Iris pigment epithelial cell (primary cell): ENCODE measurements at regions not wholly inside any gene's neighbourhood (a gene's known extent, or its start where the extent isn't known, plus 50 kb on each side); places are given as distances from the start of the nearest gene placed in this dataset.

Experiments used
- DNase-seq: peaks from one replicate; pipeline ENCODE4 v3.0.0-alpha.2; 2011; ENCODE audit warnings: low read depth

- no peak for DNase-seq
Observed at GRCh38 chr2:104702031-104702850, 151.7 kb upstream of the POU3F3 start.

DNA sequence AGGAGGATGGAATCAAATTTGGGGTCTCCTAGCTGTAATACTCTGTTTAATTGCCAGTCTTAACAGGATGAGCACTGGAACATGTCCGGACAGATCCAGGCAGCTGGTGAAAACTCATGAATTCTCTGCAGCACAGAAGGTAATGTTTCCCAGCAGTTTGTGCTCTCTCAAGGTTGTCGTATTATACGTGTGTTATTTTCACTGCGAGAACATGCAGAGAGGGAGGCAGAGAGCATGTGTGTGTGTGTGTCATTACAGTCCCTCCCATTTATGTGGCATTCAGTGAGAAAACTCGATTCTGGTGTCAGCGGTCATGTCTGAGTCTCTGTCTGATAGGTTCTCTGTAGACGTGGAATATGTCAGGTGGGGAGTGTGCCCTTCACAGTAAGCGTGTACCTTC, 150.2 kb upstream of the POU3F3 start:
- DNase-seq, result no peak

- no peak for DNase-seq
Observed at GRCh38 chr2:104704496-104705245, 149.2 kb upstream of the POU3F3 start.

- no peak for DNase-seq
Observed at GRCh38 chr2:104707056-104707455, 146.9 kb upstream of the POU3F3 start.

DNA sequence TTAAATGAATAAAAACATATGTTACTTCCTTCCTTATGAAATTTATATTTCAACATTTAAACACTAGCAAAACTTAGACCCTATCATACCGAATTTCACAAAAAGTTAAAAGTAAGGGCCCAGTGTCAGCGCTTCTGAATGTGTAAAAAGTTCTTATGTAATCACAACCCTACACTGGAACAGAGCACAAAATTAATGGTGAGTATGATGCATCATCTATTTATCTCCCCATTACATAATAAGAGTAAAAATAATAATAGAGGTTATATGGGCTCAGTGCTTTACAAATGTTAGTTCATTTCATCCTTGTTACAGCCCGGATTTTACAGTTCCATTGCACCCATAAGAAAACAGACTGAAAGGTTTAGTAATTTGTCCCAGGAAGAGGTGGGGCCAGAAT, 144.9 kb upstream of the POU3F3 start:
- DNase-seq, result no peak

DNA sequence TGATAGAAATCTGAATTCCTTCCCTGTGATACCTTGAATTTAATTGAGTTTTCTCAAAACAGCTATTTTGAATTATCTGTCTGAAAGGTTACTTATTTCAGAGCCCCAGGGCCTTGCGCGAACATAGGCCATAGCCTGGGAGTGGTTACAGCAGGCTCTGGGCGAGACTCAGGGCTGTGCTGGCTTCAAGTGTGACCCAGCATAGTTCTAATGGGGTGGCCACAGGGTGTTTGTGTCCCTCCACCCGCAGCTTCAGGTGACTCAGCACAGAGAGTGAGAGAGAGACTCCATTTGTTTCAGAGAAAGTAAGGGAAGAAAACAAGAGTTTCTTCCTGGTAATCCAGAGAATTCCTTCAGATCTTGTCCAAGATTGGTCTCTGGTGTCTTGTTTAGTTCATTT, 137.9 kb upstream of the POU3F3 start:
- no peak for DNase-seq

DNA sequence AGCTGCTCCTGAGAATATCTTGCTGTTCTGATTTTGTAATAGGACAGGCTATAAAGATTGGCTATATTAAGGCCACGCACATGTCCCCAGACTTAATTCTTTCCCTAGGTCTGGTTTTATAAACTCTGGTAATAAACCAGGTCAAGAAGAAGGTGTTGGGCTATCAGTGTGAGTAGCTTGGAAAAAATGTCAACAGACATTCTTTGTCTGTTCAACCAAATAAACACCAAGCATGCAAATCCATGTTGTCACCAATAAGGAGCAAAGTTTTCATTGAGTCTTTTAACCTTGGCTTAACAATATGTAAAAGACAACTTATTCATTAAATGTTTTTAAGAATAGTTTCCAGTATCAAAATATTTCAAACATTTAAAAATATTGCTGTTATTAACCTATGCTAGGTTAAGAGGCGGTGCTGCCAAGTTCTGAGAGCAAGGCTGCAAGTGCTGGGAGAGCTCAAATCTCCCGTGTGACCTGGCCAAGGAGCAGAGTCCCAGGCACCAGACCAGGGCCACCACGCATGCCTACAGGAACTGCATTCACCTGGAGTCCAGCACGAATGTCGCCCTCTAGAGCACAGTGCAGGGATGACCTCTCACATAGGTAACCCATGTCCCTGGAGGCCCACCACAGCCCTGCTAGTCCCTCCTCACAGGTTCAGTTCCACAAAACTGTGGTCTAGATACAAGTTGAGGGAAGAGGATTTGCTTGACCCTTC, 120.5 kb upstream of the POU3F3 start:
- DNase-seq, result no peak

DNA sequence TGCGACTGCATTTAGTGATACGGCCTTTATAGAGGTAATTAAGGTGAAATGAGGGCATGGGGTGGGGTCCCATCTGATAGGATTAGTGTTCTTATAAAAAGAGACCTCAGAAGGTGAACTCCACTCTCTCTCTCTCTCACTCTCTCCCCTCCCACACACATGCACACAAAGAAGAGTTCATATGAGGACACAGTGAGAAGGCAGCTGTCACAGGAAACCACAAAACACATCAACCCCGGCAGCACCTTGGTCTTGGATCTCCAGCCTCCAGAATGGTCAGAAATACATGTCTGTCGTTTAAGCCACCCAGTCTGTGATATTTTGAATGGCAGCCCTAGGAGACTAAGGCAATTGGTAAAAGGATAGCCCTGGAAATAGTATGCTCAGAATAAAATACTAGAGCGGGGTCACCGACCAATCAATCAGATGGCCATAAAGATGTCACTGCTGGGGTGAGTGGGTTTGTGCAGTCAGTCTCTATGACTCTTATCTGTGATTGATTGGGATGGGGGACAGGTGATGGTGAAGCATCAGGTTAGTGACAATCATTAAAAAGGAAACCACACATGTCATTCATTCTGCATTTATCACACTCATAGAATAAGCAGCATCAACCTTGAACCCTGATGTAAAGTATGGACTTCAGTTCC, 118.9 kb upstream of the POU3F3 start:
- DNase-seq, result peak; percentile 10

DNA sequence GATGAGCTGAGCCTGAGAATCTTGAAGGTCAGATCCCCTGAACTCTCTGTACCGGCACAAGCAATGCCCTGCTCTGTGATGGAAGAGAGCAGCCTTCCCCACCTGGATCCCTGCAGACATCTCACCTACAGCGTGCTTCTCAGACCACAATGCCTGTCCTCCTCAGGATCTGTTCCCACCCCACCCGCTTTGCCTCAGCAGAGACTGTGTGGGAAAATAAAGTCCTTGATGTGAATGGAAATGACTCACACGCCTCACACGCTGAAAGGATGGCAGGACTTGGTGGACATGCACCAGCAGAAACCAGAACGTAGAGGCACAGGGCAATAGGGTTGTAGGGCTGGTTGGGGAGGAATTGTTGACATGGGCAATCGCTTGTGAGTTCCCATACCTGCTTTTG, 117.9 kb upstream of the POU3F3 start:
- no peak for DNase-seq

- no peak for DNase-seq
Observed at GRCh38 chr2:104741860-104742259, 112.1 kb upstream of the POU3F3 start.

- DNase-seq, result no peak
Observed at GRCh38 chr2:104744537-104744936, 109.4 kb upstream of the POU3F3 start.

- DNase-seq, result no peak
Observed at GRCh38 chr2:104745846-104746245, 108.1 kb upstream of the POU3F3 start.

DNA sequence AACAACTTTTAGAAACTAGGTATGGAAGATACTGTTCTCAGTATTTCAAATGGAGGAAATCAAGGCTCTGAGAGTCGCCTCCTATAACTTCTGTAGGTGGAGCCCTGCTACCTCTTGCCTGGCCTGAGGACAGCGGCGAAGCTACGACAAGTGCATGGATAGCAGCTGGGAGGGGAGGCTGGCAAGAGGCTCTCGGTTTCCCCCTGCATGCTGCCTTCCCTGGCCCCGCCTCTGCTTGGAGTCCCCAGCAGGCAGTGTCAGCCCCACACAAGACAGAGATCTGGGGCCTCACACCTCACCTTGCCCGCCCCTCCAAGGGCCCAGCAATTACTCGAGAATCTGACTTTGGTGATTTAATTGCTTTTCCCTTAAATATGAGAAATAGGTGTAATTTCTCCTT, 107.6 kb upstream of the POU3F3 start:
- no peak for DNase-seq

- no peak for DNase-seq
Observed at GRCh38 chr2:104746858-104747257, 107.1 kb upstream of the POU3F3 start.

DNA sequence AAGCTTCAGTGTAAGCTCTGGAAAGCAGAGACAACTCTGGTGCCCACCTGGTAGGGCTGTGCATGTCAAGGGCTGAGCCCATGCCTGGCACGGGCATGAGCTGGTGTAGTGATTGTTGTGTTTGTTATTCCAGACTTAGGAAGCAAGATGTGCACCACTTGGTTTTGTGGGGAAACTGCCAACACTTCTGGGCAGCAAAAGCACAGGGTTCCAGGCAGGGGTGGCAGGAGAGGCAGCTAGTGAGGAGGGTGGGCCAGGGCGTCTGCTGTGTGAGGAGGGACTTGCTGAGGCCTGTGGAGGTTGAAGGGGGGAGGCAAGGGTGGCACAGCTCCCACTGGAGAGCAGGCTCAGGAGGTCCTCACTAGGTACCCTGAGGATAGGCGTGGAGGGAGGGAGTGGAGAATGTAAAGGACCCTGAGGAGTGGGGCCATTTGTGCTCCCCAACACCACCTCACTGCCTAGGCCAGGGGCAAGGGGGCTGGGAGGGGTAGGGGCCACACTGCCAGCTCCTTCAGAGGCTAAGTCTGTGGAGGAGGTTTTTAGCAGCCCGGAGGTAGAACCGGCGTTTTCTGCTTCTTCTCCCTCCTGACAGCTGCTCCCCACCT, 104.0 kb upstream of the POU3F3 start:
- DNase-seq, result no peak

DNA sequence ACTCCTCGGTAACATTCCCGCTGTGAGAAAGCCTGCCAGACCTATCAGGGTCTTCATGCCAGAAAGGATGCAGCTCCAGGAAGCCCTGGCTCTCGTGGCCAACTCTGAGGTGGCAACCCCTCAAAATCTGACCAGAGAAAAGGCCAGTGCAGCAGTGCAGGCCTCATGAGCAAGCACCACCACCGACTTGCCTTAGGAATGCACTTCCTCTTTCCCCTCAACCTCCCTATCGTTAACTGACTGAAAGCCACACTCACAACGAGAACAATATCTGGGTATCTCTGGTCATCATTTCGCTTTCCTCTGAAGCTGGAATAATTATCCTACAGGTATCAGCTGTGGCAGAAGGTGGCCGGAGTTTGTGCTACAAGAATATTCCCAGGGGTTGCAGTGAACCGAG, 101.4 kb upstream of the POU3F3 start:
- no peak for DNase-seq

GRCh38 chr2:104755026-104755878, 98.7 kb upstream of the POU3F3 start:
- no peak for DNase-seq

- DNase-seq, result no peak
Observed at GRCh38 chr2:104756118-104756517, 97.8 kb upstream of the POU3F3 start.

- DNase-seq, result no peak
Observed at GRCh38 chr2:104757056-104757455, 96.9 kb upstream of the POU3F3 start.

GRCh38 chr2:104758199-104758620, 95.7 kb upstream of the POU3F3 start:
- peak; percentile 24 for DNase-seq

- DNase-seq, result no peak
Observed at GRCh38 chr2:104762031-104762430, 91.9 kb upstream of the POU3F3 start.
